ENCODE measurements at regions not wholly inside any gene's neighbourhood (a gene's known extent, or its start where the extent isn't known, plus 50 kb on each side); places are given as distances from the start of the nearest gene placed in this dataset.

DNA sequence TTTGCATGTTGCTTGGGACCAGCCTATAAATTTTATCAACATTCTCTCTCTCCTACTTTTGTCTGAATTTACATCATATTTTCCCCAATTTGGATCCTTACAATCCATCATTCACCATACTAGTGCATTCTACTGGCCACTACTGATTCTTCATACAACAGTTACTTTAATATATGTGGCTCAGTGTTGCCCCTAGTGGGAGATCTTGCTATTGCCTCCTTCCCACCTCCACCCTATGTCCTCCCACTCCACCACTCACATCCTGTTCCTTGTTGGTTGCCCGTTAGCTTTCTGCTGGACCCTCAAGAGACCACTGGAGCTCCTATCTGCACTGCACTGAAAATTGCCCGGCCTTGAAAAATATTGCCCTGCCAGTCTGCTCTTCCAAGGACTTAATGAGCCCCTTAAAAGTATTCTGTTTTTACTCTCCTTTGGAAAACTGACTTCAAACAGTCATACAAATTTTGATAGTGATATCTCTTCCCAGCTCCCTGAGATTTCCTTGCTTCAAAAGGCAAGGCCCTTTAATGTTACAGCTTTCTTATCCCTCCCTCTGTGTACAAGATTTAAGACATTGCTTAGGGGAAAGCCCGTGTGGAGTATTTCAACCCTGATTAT lies 243.2 kb upstream of the TMEM229A start:
- no peaks in the 10 kb centered on the region for H3K9me3 ChIP-seq (ENCODE audit: low read length)
- H4K20me1 ChIP-seq (ENCODE audit: insufficient read depth, low read length), result no peaks in the 10 kb centered on the region; the same call in 1 of the 2 replicates
- H3K27me3 ChIP-seq (ENCODE audit: control insufficient read depth in 1 of 2, insufficient read depth in 2 of 2, low read length in 2 of 2), result no peaks in the 10 kb centered on the region
- BruUV-seq (replicated peaks), result no TSS peak
- H3K36me3 ChIP-seq (replicated peaks in 1 of 2; ENCODE audit: control insufficient read depth in 1 of 2, insufficient read depth in 2 of 2, low read length in 2 of 2), result no peaks in the 10 kb centered on the region
- no peak overlapping the region for H2AFZ ChIP-seq (ENCODE audit: low read length)
- ChIA-PET POLR2A (no interaction called here), CTCF (ENCODE audit: low intra/inter-chr PET ratio, low total read pairs) (no interaction called here)
- H3K4me2 ChIP-seq (ENCODE audit: low read depth, low read length), result no peak overlapping the region
- H3K27ac ChIP-seq (ENCODE audit: extremely low read length, insufficient read depth, low read length), result no peak overlapping the region
- FAIRE-seq (peak; percentile 56), DNase-seq (ENCODE audit: low spot score) (peak; percentile 29), ATAC-seq (peak; percentile 96)
- intact Hi-C loops (cut with micrococcal nuclease; ENCODE audit: unreplicated experiment), result loop anchor here (5.0 kb wide), 2 partner anchors 124 to 566 kb away; no protein-coding TSS in a partner anchor
- H3K9ac ChIP-seq (ENCODE audit: insufficient read depth, low read depth, low read length), result no peak overlapping the region
- H3K79me2 ChIP-seq (ENCODE audit: insufficient read depth, low read length), result no peaks in the 10 kb centered on the region
- no peak overlapping the region for H3K4me3 ChIP-seq (replicated peaks in 1 of 3; ENCODE audit: insufficient read depth in 1 of 3, low read depth in 2 of 3, low read length in 3 of 3)
- TF ChIP-seq, protein P1, sequence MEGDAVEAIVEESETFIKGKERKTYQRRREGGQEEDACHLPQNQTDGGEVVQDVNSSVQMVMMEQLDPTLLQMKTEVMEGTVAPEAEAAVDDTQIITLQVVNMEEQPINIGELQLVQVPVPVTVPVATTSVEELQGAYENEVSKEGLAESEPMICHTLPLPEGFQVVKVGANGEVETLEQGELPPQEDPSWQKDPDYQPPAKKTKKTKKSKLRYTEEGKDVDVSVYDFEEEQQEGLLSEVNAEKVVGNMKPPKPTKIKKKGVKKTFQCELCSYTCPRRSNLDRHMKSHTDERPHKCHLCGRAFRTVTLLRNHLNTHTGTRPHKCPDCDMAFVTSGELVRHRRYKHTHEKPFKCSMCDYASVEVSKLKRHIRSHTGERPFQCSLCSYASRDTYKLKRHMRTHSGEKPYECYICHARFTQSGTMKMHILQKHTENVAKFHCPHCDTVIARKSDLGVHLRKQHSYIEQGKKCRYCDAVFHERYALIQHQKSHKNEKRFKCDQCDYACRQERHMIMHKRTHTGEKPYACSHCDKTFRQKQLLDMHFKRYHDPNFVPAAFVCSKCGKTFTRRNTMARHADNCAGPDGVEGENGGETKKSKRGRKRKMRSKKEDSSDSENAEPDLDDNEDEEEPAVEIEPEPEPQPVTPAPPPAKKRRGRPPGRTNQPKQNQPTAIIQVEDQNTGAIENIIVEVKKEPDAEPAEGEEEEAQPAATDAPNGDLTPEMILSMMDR (CRISPR knock-in tag; IDR thresholded peaks at IDR 0.05), result peak; percentile 33
- TF ChIP-seq POLR2AphosphoS2 (IDR thresholded peaks at IDR 0.05; ENCODE audit: low read depth, low read length) (no peak), STAG1 (CRISPR knock-in tag; IDR thresholded peaks at IDR 0.05) (peak; percentile 13; the same call in 1 of the 2 replicates)
- no peaks in the 10 kb centered on the region for H3K4me1 ChIP-seq (ENCODE audit: insufficient read depth, low read length)
- in situ Hi-C loops (cut with HindIII; ENCODE audit: extremely low pct_ligation_motif_present, low pct_unique_long_range_greater_than_20kb), result no loop called here
- WGBS (ENCODE audit: low lambda C conversion rate), result 0% methylated on average over 3 of the region's 3 CpGs

DNA sequence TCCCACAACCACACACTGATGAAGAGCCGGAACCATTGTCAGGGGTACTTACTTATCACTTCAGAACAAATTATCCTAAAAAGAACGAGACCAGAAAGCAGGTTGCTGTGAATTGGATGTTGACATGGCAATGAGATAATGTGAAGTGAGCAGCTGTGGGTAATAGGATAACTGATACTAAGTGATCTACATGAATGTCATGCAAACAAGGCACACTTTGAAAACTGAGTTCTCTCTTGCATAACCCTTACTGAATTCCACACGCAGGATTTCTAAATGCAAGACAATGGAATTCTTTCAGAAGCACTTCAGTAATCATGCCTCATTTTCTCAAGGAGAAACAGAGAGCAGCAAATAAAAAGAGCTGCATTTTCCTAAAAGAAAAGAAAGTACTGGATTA lies 242.5 kb upstream of the TMEM229A start:
- no peak overlapping the region for H3K4me2 ChIP-seq (ENCODE audit: low read depth, low read length)
- no TSS peak for BruUV-seq (replicated peaks)
- CTCF ChIA-PET (ENCODE audit: low intra/inter-chr PET ratio, low total read pairs), result no interaction called here
- H3K4me1 ChIP-seq (ENCODE audit: insufficient read depth, low read length), result no peaks in the 10 kb centered on the region
- intact Hi-C loops (cut with micrococcal nuclease; ENCODE audit: unreplicated experiment), result loop anchor here (5.0 kb wide), 2 partner anchors 123 to 567 kb away; no protein-coding TSS in a partner anchor
- ATAC-seq, result no peak
- 0% methylated on average over 3 of the region's 3 CpGs for whole genome bisulfite sequencing (ENCODE audit: low lambda C conversion rate)
- H3K27me3 ChIP-seq (ENCODE audit: control insufficient read depth in 1 of 2, insufficient read depth in 2 of 2, low read length in 2 of 2), result no peaks in the 10 kb centered on the region
- no peak overlapping the region for H3K4me3 ChIP-seq (replicated peaks in 1 of 3; ENCODE audit: insufficient read depth in 1 of 3, low read depth in 2 of 3, low read length in 3 of 3)
- no peak overlapping the region for H3K27ac ChIP-seq (ENCODE audit: extremely low read length, insufficient read depth, low read length)
- FAIRE-seq, result no peak
- H3K36me3 ChIP-seq (replicated peaks in 1 of 2; ENCODE audit: control insufficient read depth in 1 of 2, insufficient read depth in 2 of 2, low read length in 2 of 2), result no peaks in the 10 kb centered on the region
- no peak overlapping the region for H3K9ac ChIP-seq (ENCODE audit: insufficient read depth, low read depth, low read length)
- POLR2A ChIA-PET, result no interaction called here
- in situ Hi-C loops (cut with HindIII; ENCODE audit: extremely low pct_ligation_motif_present, low pct_unique_long_range_greater_than_20kb), result no loop called here
- no peaks in the 10 kb centered on the region for H3K79me2 ChIP-seq (ENCODE audit: insufficient read depth, low read length)
- DNase-seq (ENCODE audit: low spot score), result no peak
- no peaks in the 10 kb centered on the region; the same call in 1 of the 2 replicates for H4K20me1 ChIP-seq (ENCODE audit: insufficient read depth, low read length)
- no peaks in the 10 kb centered on the region for H3K9me3 ChIP-seq (ENCODE audit: low read length)
- no peak overlapping the region for H2AFZ ChIP-seq (ENCODE audit: low read length)
- no peak for TF ChIP-seq NFYC (CRISPR knock-in tag; IDR thresholded peaks at IDR 0.05)
- TF ChIP-seq, protein P2, sequence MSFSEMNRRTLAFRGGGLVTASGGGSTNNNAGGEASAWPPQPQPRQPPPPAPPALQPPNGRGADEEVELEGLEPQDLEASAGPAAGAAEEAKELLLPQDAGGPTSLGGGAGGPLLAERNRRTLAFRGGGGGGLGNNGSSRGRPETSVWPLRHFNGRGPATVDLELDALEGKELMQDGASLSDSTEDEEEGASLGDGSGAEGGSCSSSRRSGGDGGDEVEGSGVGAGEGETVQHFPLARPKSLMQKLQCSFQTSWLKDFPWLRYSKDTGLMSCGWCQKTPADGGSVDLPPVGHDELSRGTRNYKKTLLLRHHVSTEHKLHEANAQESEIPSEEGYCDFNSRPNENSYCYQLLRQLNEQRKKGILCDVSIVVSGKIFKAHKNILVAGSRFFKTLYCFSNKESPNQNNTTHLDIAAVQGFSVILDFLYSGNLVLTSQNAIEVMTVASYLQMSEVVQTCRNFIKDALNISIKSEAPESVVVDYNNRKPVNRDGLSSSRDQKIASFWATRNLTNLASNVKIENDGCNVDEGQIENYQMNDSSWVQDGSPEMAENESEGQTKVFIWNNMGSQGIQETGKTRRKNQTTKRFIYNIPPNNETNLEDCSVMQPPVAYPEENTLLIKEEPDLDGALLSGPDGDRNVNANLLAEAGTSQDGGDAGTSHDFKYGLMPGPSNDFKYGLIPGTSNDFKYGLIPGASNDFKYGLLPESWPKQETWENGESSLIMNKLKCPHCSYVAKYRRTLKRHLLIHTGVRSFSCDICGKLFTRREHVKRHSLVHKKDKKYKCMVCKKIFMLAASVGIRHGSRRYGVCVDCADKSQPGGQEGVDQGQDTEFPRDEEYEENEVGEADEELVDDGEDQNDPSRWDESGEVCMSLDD (CRISPR knock-in tag; IDR thresholded peaks at IDR 0.05; ENCODE audit: borderline replicate concordance), result no peak
- no peak for TF ChIP-seq ZZZ3 (CRISPR knock-in tag; IDR thresholded peaks at IDR 0.05; ENCODE audit: borderline replicate concordance)
- no peak for TF ChIP-seq ZSCAN25 (CRISPR knock-in tag; IDR thresholded peaks at IDR 0.05)
- TF ChIP-seq FLYWCH1 (CRISPR knock-in tag; IDR thresholded peaks at IDR 0.05), result no peak
- no peak for TF ChIP-seq PHB2 (IDR thresholded peaks at IDR 0.05; ENCODE audit: partially characterized antibody)
- no peak for TF ChIP-seq CREM (IDR thresholded peaks at IDR 0.05)
- no peak for TF ChIP-seq CREM (CRISPR knock-in tag; IDR thresholded peaks at IDR 0.05)
- no peak for TF ChIP-seq ZNF501 (CRISPR knock-in tag; IDR thresholded peaks at IDR 0.05)
- TF ChIP-seq TMF1 (CRISPR knock-in tag; IDR thresholded peaks at IDR 0.05; ENCODE audit: low read depth), result no peak
- TF ChIP-seq ATM (IDR thresholded peaks at IDR 0.05; ENCODE audit: borderline replicate concordance), result no peak
